H9 (cell line): ENCODE measurements at regions not wholly inside any gene's neighbourhood (a gene's known extent, or its start where the extent isn't known, plus 50 kb on each side); places are given as distances from the start of the nearest gene placed in this dataset.

Experiments
- DNase-seq: peaks from one replicate; pipeline ENCODE4 v3.0.0-alpha.2; 2017
- H2AFZ ChIP-seq: one replicate; pipeline ENCODE4 v1.6.1; 2013; ENCODE audit warnings: mild to moderate bottlenecking, low read length, control low read depth, moderate library complexity
- H2AK5ac ChIP-seq: 2 replicates; pipeline ENCODE4 v1.6.1; 2013; ENCODE audit warnings: low read length, control low read depth, mixed read lengths; ENCODE audit not compliant: insufficient read length
- H2BK120ac ChIP-seq: one replicate; pipeline ENCODE4 v1.6.1; 2013; ENCODE audit warnings: low read depth, mild to moderate bottlenecking, low read length, control low read depth, inconsistent platforms; ENCODE audit not compliant: poor library complexity, severe bottlenecking
- H2BK12ac ChIP-seq: 2 replicates; pipeline ENCODE4 v1.6.1; 2013; ENCODE audit warnings: low read length, control low read depth, mixed read lengths, low read depth; ENCODE audit not compliant: insufficient read length
- H2BK15ac ChIP-seq: 2 replicates; pipeline ENCODE4 v1.6.1; 2013; ENCODE audit warnings: low read depth, low read length, control low read depth
- H2BK20ac ChIP-seq: one replicate; pipeline ENCODE4 v1.6.1; 2013; ENCODE audit warnings: low read depth, mild to moderate bottlenecking, low read length, control low read depth, inconsistent platforms; ENCODE audit not compliant: poor library complexity, severe bottlenecking
- H2BK5ac ChIP-seq: 2 replicates; pipeline ENCODE4 v1.6.1; 2013; ENCODE audit warnings: low read length, control low read depth, mixed read lengths; ENCODE audit not compliant: insufficient read length
- H3K14ac ChIP-seq: 2 replicates; pipeline ENCODE4 v1.6.1; 2013; ENCODE audit warnings: low read length, control low read depth; ENCODE audit not compliant: insufficient read depth
- H3K18ac ChIP-seq: 2 replicates; pipeline ENCODE4 v1.6.1; 2013; ENCODE audit warnings: low read depth, mild to moderate bottlenecking, mixed read lengths, low read length, control low read depth; ENCODE audit not compliant: insufficient read length
- H3K23ac ChIP-seq: 2 replicates; pipeline ENCODE4 v1.6.1; 2013; ENCODE audit warnings: low read length, control low read depth, mixed read lengths, low read depth; ENCODE audit not compliant: insufficient read length
- H3K23me2 ChIP-seq: 2 replicates; pipeline ENCODE4 v1.6.1; 2013; ENCODE audit warnings: low read depth, mild to moderate bottlenecking, mixed read lengths, low read length, control low read depth; ENCODE audit not compliant: insufficient read length, poor library complexity, severe bottlenecking
- H3K27ac ChIP-seq: 2 replicates; pipeline ENCODE4 v1.5.1; 2013; ENCODE audit warnings: low read length, control low read depth, mixed read lengths, low read depth; ENCODE audit not compliant: insufficient read length
- H3K27me3 ChIP-seq: 2 replicates; pipeline ENCODE4 v1.6.1; 2013; ENCODE audit warnings: low read length, control low read depth, inconsistent platforms; ENCODE audit not compliant: insufficient read depth
- H3K4ac ChIP-seq: 2 replicates; pipeline ENCODE4 v1.6.1; 2013; ENCODE audit warnings: low read depth, mild to moderate bottlenecking, control low read depth, inconsistent platforms, low read length, moderate library complexity
- H3K4me1 ChIP-seq: 2 replicates; pipeline ENCODE4 v1.6.1; 2013; ENCODE audit warnings: low read length, control low read depth, inconsistent platforms; ENCODE audit not compliant: insufficient read depth
- H3K4me2 ChIP-seq: 2 replicates; pipeline ENCODE4 v1.6.1; 2013; ENCODE audit warnings: low read length, control low read depth, mixed read lengths; ENCODE audit not compliant: insufficient read length, insufficient read depth
- H3K56ac ChIP-seq: 2 replicates; pipeline ENCODE4 v1.6.1; 2013; ENCODE audit warnings: low read depth, mild to moderate bottlenecking, mixed read lengths, low read length, control low read depth; ENCODE audit not compliant: insufficient read length
- H3K79me1 ChIP-seq: 2 replicates; pipeline ENCODE4 v1.6.1; 2013; ENCODE audit warnings: low read depth, mild to moderate bottlenecking, moderate library complexity, low read length, control low read depth, inconsistent platforms; ENCODE audit not compliant: insufficient read depth, poor library complexity, severe bottlenecking
- H3K79me2 ChIP-seq: 2 replicates; pipeline ENCODE4 v1.6.1; 2013; ENCODE audit warnings: low read length, control low read depth, inconsistent platforms; ENCODE audit not compliant: insufficient read depth
- H3K9ac ChIP-seq: 2 replicates; pipeline ENCODE4 v1.6.1; 2013; ENCODE audit warnings: low read length, control low read depth, mixed read lengths; ENCODE audit not compliant: insufficient read length; ENCODE audit errors: extremely low read depth
- H3K9me3 ChIP-seq: one replicate; pipeline ENCODE4 v1.6.1; 2013; ENCODE audit warnings: low read depth, low read length, inconsistent platforms; ENCODE audit not compliant: control insufficient read depth
- H3T11ph ChIP-seq: one replicate; pipeline ENCODE4 v1.6.1; 2013; ENCODE audit warnings: mild to moderate bottlenecking, low read length, control low read depth, inconsistent platforms
- H4K20me1 ChIP-seq: one replicate; pipeline ENCODE4 v1.6.1; 2013; ENCODE audit not compliant: control insufficient read depth, insufficient read length, insufficient read depth
- H4K5ac ChIP-seq: 2 replicates; pipeline ENCODE4 v1.6.1; 2013; ENCODE audit warnings: low read depth, mild to moderate bottlenecking, mixed read lengths, low read length, control low read depth; ENCODE audit not compliant: insufficient read length
- H4K8ac ChIP-seq: replicated peaks from 2 replicates; pipeline ENCODE4 v1.6.1; 2013; ENCODE audit warnings: low read length, control low read depth, mixed read lengths, low read depth; ENCODE audit not compliant: insufficient read length
- H4K91ac ChIP-seq: 2 replicates; pipeline ENCODE4 v1.6.1; 2013; ENCODE audit warnings: low read depth, mild to moderate bottlenecking, moderate library complexity, mixed read lengths, low read length, control low read depth; ENCODE audit not compliant: insufficient read length
- H3K27ac Mint-ChIP-seq, 3 experiments: 2 replicates in 2 of 3; 3 replicates in 1 of 3; pipeline ENCODE4 v1.8.0; 2020 to 2021; ENCODE audit warnings: mixed read lengths in 3 of 3, mild to moderate bottlenecking in 1 of 3, moderate library complexity in 1 of 3
- H3K27me3 Mint-ChIP-seq: 2 replicates; pipeline ENCODE4 v1.8.0; 2021; ENCODE audit warnings: low read depth, mild to moderate bottlenecking, moderate library complexity, mixed read lengths
- H3K36me3 Mint-ChIP-seq, 3 experiments: 2 replicates in 2 of 3; 3 replicates in 1 of 3; pipeline ENCODE4 v1.8.0; 2020 to 2021; ENCODE audit warnings: low read depth in 3 of 3, mixed read lengths in 3 of 3; ENCODE audit not compliant: insufficient read depth in 1 of 3
- H3K4me1 Mint-ChIP-seq, 2 experiments: 2 replicates each; pipeline ENCODE4 v1.8.0; 2020; ENCODE audit warnings: mixed read lengths in 2 of 2
- H3K4me3 Mint-ChIP-seq, 2 experiments: 2 replicates in 1 of 2; 3 replicates in 1 of 2; pipeline ENCODE4 v1.8.0; 2020 to 2021; ENCODE audit warnings: mild to moderate bottlenecking in 2 of 2, mixed read lengths in 2 of 2, moderate library complexity in 1 of 2
- H3K9me3 Mint-ChIP-seq, 2 experiments: 2 replicates in 1 of 2; 3 replicates in 1 of 2; pipeline ENCODE4 v1.8.0; 2020; ENCODE audit warnings: mild to moderate bottlenecking in 2 of 2, mixed read lengths in 2 of 2, moderate library complexity in 1 of 2
- CTCF ChIP-seq: fragments of 200-600 bp; sonication (generic); conservative IDR thresholded peaks from 3 replicates; pipeline ENCODE4 v1.8.0; 2021; ENCODE audit warnings: antibody characterized with exemption, mild to moderate bottlenecking
- WGBS: extraction: QIAGEN DNeasy Blood & Tissue Kit; methylation state at CpG from one replicate; pipeline ENCODE4 v1.1.7; 2013; ENCODE audit warnings: missing lambda C conversion rate, low lambda C conversion rate, mixed read lengths; ENCODE audit not compliant: insufficient read length; ENCODE audit errors: extremely low coverage; 5-methylcytosine and 5-hydroxymethylcytosine counted together

GRCh38 chr2:67627456-67628207 lies 230.5 kb downstream of the ETAA1 start:
- Histone ChIP-seq H2BK5ac (no peak overlapping the region), H4K20me1 (no peaks in the 10 kb centered on the region), H3K56ac (no peak overlapping the region), H3K4ac (no peak overlapping the region), H3K18ac (no peak overlapping the region), H3K27me3 (no peaks in the 10 kb centered on the region), H3T11ph (no peak overlapping the region), H3K23me2 (no peaks in the 10 kb centered on the region), H2AK5ac (no peak overlapping the region), H3K23ac (no peak overlapping the region), H2AFZ (no peak overlapping the region), H4K8ac (no peak overlapping the region), H3K27ac (no peak overlapping the region), H4K91ac (no peak overlapping the region), H3K79me2 (no peaks in the 10 kb centered on the region; the same call in 1 of the 2 replicates), H3K9me3 (no peaks in the 10 kb centered on the region), H2BK120ac (no peak overlapping the region), H2BK12ac (no peak overlapping the region), H3K4me1 (no peaks in the 10 kb centered on the region), H3K14ac (no peak overlapping the region), H3K4me2 (no peak overlapping the region), H2BK15ac (no peak overlapping the region), H4K5ac (no peak overlapping the region), H2BK20ac (no peak overlapping the region), H3K79me1 (no peaks in the 10 kb centered on the region), H3K9ac (no peak overlapping the region)
- peaks cover 4 to 5% of the 10 kb centered on the region in 2 experiments; a peak in 3 of 5 replicates for H3K9me3 Mint-ChIP-seq
- H3K4me1 Mint-ChIP-seq, result peaks cover 3 to 4% of the 10 kb centered on the region in 2 experiments; a peak in 2 of 4 replicates
- no peak overlapping the region for H3K4me3 Mint-ChIP-seq
- no peak for DNase-seq
- H3K27me3 Mint-ChIP-seq, result peaks cover 3% of the 10 kb centered on the region
- TF ChIP-seq CTCF, result no peak
- WGBS, result no CpG with 5 or more reads among the region's 3 CpGs
- no peak overlapping the region for H3K27ac Mint-ChIP-seq
- H3K36me3 Mint-ChIP-seq, result no peaks in the 10 kb centered on the region
